ENCODE measurements at regions not wholly inside any gene's neighbourhood (a gene's known extent, or its start where the extent isn't known, plus 50 kb on each side); places are given as distances from the start of the nearest gene placed in this dataset.
"Not testable (repeated sequence)": the region's sequence is repeated elsewhere in the genome, so short reads cannot be mapped to it uniquely, and the experiment has no call there.

DNA sequence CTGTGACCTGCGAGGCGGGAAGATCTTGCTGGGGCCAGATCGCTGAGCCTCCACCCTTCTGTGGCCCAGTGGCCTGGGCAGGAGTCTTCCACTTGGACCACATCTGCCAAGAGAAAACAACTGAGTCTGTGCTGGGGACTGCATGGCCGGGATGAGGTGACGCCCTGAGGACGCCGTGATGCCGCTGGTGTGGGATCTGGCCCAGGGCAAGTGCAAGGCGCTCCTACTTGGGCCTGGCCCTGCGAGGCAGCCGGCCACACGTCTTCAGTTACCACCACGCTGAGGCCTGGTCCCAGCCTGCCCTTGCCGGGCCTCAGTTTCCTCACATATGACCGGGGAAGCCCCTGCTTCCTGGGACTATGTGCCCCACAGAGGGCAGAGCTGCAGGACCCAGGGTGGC lies 133.4 kb downstream of the SLC25A46 start:
- Histone ChIP-seq H3K4me3 (no peak overlapping the region), H3K27ac (no peak overlapping the region), H3K4me1 (no peaks in the 10 kb centered on the region), H3K36me3 (no peaks in the 10 kb centered on the region), H3K27me3 (no peaks in the 10 kb centered on the region), H3K9me3 (no peaks in the 10 kb centered on the region)
- TF ChIP-seq, protein P1, sequence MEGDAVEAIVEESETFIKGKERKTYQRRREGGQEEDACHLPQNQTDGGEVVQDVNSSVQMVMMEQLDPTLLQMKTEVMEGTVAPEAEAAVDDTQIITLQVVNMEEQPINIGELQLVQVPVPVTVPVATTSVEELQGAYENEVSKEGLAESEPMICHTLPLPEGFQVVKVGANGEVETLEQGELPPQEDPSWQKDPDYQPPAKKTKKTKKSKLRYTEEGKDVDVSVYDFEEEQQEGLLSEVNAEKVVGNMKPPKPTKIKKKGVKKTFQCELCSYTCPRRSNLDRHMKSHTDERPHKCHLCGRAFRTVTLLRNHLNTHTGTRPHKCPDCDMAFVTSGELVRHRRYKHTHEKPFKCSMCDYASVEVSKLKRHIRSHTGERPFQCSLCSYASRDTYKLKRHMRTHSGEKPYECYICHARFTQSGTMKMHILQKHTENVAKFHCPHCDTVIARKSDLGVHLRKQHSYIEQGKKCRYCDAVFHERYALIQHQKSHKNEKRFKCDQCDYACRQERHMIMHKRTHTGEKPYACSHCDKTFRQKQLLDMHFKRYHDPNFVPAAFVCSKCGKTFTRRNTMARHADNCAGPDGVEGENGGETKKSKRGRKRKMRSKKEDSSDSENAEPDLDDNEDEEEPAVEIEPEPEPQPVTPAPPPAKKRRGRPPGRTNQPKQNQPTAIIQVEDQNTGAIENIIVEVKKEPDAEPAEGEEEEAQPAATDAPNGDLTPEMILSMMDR (IDR thresholded peaks at IDR 0.05) = no peak
- DNase-seq (ENCODE audit: low spot score) = no peak

DNA sequence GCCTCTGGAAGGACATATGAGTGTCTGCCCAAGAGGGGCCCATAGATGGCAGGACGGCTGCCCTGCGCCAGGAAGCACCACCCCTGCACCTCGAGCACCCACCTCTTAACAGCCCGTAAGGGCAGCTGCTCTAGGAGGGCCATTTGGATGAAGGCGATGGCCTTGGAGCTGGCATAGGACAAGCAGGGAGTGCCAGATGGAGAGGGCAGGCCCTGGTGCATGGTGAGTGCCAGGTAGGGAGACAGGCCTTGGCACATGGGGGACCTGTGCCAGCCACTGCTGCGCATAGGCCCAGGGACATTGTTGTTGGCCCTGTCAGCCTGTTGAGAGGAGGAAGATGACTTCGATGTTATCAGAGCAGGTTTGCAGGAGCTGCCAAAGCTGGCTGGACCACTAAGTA lies 134.2 kb downstream of the SLC25A46 start:
- TF ChIP-seq, protein P1 (IDR thresholded peaks at IDR 0.05) = no peak

DNA sequence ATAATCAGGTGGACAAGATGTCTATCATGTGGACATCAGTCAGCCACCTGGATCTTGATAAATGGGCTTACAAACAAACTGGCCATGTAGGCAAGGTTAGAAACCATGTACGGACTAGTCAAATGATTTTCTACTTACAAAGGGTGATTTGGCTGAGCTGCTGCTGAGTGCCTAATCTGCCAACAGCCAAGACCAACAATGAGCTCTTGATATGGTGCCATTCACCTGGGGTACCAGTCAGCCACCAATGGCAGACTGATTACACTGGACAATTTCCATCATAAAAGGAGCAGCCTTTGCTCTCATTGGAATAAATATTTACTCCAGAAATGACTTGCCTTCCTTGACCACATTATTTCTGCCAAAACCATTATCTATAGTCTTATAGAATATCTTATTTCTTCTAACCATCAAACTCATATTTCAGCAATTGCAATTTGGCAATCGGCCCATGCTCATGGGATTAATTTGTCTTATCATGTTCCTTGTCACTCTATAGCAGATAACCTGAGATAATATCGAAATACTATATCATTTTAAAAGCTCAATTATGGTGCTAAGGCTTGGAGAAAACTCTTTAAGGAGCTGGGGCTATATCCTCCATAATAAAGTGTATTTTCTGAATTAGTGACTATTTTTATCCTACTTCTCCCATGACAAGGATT lies 135.1 kb downstream of the SLC25A46 start:
- Histone ChIP-seq H3K36me3 (no peaks in the 10 kb centered on the region), H3K27ac (no peak overlapping the region), H3K27me3 (no peaks in the 10 kb centered on the region), H3K9me3 (no peaks in the 10 kb centered on the region), H3K4me3 (no peak overlapping the region), H3K4me1 (no peaks in the 10 kb centered on the region)
- no peak for DNase-seq (ENCODE audit: low spot score)
- TF ChIP-seq, protein P1 (IDR thresholded peaks at IDR 0.05) = no peak

More for the DNA sequence above, 134.2 kb downstream of the SLC25A46 start:
- Histone ChIP-seq H3K4me1 (no peaks in the 10 kb centered on the region), H3K4me3 (no peak overlapping the region), H3K27ac (no peak overlapping the region), H3K36me3 (no peaks in the 10 kb centered on the region), H3K9me3 (no peaks in the 10 kb centered on the region), H3K27me3 (no peaks in the 10 kb centered on the region)
- DNase-seq (ENCODE audit: low spot score) = no peak

DNA sequence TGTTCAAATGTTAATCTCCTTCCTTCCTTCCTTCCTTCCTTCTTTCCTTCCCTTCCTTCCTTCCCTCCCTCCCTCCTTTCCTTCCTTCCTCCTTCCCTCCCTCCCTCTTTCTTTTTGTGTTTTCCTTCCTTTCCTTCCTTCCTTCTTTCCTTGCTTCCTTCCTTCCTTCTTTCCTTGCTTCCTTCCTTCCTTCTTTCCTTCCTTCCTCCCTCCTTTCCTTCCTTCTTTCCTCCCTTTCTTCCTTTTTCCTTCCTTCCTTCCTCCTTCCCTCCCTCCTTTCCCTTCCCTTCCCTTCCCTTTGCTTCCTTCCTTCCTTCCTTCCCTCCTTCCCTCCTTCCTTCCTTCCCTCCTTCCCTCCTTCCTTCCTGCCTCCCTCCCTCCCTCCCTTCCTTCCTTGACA lies 136.3 kb downstream of the SLC25A46 start:
- not testable (repeated sequence) for H3K4me3 ChIP-seq; H3K27me3 ChIP-seq; DNase-seq (ENCODE audit: low spot score); H3K9me3 ChIP-seq; H3K27ac ChIP-seq; H3K36me3 ChIP-seq; H3K4me1 ChIP-seq

DNA sequence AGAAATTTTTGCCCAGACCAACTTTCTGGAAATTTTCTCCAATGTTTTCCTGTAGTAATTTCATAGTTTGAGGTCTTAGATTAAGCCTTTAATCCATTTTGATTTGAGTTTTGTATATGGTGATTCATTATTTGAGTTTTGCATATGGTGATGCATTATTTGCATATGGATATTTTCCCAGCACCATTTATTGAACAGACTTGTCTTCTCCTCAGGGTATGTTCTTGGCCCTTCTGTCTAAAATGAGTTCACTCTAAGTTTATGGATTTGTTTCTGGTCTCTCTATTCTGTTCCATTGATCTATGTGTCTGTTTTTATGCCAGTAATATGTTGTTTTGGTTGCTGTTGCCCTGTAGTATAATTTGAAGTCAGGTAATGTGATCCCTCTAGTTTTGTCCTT lies 139.3 kb downstream of the SLC25A46 start:
- no peak for DNase-seq (ENCODE audit: low spot score)
- Histone ChIP-seq H3K4me1 (no peaks in the 10 kb centered on the region), H3K27me3 (no peaks in the 10 kb centered on the region), H3K27ac (no peak overlapping the region), H3K36me3 (no peaks in the 10 kb centered on the region), H3K4me3 (no peak overlapping the region), H3K9me3 (no peaks in the 10 kb centered on the region)
- TF ChIP-seq, protein P1 (IDR thresholded peaks at IDR 0.05) = no peak

DNA sequence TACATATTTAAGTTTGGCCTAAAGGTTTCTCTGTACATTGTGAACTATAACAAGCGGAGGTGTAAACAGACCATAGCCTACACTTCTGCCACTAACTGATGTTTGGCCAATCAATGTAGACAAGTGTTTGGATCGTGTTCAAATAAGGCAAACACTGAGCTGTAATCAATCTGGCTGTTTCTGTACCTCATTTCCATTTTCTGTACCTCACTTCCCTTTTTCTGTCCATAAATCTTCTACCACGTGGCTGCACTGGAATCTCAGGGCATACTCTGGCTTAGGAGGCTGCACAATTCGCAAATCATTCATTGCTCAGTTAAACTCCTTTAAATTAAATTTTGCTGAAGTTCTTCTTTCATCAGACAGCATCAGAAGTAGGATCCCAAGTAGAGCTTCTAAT lies 140.9 kb downstream of the SLC25A46 start:
- H3K36me3 ChIP-seq = no peaks in the 10 kb centered on the region
- no peak overlapping the region for H3K4me3 ChIP-seq
- TF ChIP-seq, protein P1 (IDR thresholded peaks at IDR 0.05) = no peak
- no peaks in the 10 kb centered on the region for H3K4me1 ChIP-seq
- DNase-seq (ENCODE audit: low spot score) = no peak
- no peaks in the 10 kb centered on the region for H3K9me3 ChIP-seq
- no peaks in the 10 kb centered on the region for H3K27me3 ChIP-seq
- H3K27ac ChIP-seq = no peak overlapping the region

Measured in right atrium auricular region (tissue), 2 donors.